A549 (cell line): ENCODE measurements at regions not wholly inside any gene's neighbourhood (a gene's known extent, or its start where the extent isn't known, plus 50 kb on each side); places are given as distances from the start of the nearest gene placed in this dataset.

ENCODE experiments used
- CHD4 ChIP-seq: fragments of 200-600 bp; sonication (generic); IDR thresholded peaks from 2 replicates; pipeline ENCODE4 v1.6.1; 2016; ENCODE audit warnings: antibody characterized with exemption, mild to moderate bottlenecking, borderline replicate concordance
- HOXA7 ChIP-seq: fragments of 250-450 bp; sonication (Bioruptor Pico); IDR thresholded peaks from 2 replicates; pipeline ENCODE4 v1.5.0; 2020; ENCODE audit warnings: mild to moderate bottlenecking, moderate library complexity
- MAFK ChIP-seq: fragments of 450-650 bp; IDR thresholded peaks from 2 replicates; pipeline ENCODE4 v1.6.1; 2014; ENCODE audit not compliant: partially characterized antibody
- POLR2A ChIP-seq: IDR thresholded peaks from 2 replicates; pipeline ENCODE4 v1.6.1; 2012; ENCODE audit warnings: mild to moderate bottlenecking, low read length
- POLR2AphosphoS2 ChIP-seq: conservative IDR thresholded peaks from 2 replicates; pipeline ENCODE4 v1.6.1; 2012; ENCODE audit warnings: low read length, improper control_type of control experiment, inconsistent platforms
- TF ChIP-seq, protein P1 (sequence below): fragments of >200 bp; sonication (Bioruptor Twin); formaldehyde crosslinking; IDR thresholded peaks from 3 replicates; pipeline ENCODE4 v1.5.1; 2016
- TF ChIP-seq, protein P2 (sequence below): IDR thresholded peaks from 2 replicates; pipeline ENCODE4 v1.6.1; 2012
- TF ChIP-seq, protein P3 (sequence below): fragments of 250-450 bp; sonication (Bioruptor Pico); IDR thresholded peaks from 2 replicates; pipeline ENCODE4 v1.5.0; 2021; ENCODE audit warnings: mild to moderate bottlenecking, moderate library complexity, borderline replicate concordance

DNA sequence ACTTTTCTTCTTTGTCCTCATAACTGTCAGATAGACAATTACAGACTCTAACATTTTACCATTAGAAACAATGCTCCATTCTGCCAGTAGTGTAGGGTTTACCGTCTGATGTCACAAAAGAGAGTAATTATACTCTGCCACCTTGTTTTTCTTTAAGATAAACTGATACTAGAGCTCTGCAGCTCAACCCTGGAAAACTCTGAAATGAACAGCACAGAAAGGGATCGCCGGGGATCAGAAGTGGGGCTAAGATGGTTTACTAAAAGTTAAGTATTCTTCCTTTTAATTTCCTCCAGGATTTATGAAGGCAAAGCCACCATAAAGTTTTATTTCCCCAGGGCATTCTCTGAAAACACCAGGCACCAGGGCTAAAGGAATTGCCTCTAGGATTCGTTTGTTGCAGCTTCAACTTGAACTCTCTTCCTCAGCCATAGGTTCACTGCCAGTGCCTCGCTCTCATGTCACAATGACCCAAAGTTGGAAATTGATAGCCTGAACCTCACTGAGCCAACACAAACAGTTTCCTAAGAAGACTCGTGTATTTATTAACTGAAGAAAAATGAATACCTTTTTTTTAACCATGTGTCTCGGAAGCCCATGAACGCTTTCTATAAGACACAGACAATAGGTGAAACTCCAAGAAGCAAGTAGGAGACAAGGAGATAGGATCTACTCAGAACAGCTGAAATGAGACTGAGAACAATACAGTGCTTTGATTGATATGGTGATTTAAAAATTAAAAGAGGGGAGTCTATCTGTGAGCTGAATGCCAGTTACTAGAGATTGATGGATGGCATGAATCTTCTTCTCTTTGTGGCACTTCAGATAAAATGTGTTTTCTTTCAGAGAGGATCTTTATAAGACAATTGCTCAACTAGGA lies 121.5 kb upstream of the SPATS2L start:
- no peak for TF ChIP-seq HOXA7 (CRISPR knock-in tag)
- TF ChIP-seq, protein P1, sequence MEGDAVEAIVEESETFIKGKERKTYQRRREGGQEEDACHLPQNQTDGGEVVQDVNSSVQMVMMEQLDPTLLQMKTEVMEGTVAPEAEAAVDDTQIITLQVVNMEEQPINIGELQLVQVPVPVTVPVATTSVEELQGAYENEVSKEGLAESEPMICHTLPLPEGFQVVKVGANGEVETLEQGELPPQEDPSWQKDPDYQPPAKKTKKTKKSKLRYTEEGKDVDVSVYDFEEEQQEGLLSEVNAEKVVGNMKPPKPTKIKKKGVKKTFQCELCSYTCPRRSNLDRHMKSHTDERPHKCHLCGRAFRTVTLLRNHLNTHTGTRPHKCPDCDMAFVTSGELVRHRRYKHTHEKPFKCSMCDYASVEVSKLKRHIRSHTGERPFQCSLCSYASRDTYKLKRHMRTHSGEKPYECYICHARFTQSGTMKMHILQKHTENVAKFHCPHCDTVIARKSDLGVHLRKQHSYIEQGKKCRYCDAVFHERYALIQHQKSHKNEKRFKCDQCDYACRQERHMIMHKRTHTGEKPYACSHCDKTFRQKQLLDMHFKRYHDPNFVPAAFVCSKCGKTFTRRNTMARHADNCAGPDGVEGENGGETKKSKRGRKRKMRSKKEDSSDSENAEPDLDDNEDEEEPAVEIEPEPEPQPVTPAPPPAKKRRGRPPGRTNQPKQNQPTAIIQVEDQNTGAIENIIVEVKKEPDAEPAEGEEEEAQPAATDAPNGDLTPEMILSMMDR = no peak
- no peak for TF ChIP-seq MAFK
- TF ChIP-seq CHD4 = no peak
- TF ChIP-seq POLR2AphosphoS2 = no peak
- no peak for TF ChIP-seq POLR2A
- TF ChIP-seq, protein P2, sequence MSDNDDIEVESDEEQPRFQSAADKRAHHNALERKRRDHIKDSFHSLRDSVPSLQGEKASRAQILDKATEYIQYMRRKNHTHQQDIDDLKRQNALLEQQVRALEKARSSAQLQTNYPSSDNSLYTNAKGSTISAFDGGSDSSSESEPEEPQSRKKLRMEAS = no peak
- TF ChIP-seq, protein P3, sequence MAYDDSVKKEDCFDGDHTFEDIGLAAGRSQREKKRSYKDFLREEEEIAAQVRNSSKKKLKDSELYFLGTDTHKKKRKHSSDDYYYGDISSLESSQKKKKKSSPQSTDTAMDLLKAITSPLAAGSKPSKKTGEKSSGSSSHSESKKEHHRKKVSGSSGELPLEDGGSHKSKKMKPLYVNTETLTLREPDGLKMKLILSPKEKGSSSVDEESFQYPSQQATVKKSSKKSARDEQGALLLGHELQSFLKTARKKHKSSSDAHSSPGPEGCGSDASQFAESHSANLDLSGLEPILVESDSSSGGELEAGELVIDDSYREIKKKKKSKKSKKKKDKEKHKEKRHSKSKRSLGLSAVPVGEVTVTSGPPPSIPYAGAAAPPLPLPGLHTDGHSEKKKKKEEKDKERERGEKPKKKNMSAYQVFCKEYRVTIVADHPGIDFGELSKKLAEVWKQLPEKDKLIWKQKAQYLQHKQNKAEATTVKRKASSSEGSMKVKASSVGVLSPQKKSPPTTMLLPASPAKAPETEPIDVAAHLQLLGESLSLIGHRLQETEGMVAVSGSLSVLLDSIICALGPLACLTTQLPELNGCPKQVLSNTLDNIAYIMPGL (CRISPR knock-in tag) = no peak
